NCI-H2196 treated with DMSO at 0.1 percent for 48 hours (cell line): ENCODE measurements at regions not wholly inside any gene's neighbourhood (a gene's known extent, or its start where the extent isn't known, plus 50 kb on each side); places are given as distances from the start of the nearest gene placed in this dataset.
"Not testable (repeated sequence)": the region's sequence is repeated elsewhere in the genome, so short reads cannot be mapped to it uniquely, and the experiment has no call there.

Source experiments
- DNase-seq: peaks from one replicate; lab custom pipeline; 2025; ENCODE audit not compliant: unreplicated experiment; lab: John Stamatoyannopoulos, UW

- DNase-seq: no peak
Measured at GRCh38 chr3:177356113-177356512, 158.8 kb upstream of the TBL1XR1 start.

GRCh38 chr3:177356952-177357351 lies 159.7 kb upstream of the TBL1XR1 start:
- no peak for DNase-seq

- peak; percentile 36 for DNase-seq
Measured at GRCh38 chr3:177357352-177358090, 160.2 kb upstream of the TBL1XR1 start.

- peak; percentile 98 for DNase-seq
Measured at GRCh38 chr3:177358091-177358976, 161.1 kb upstream of the TBL1XR1 start.

GRCh38 chr3:177358977-177359592 lies 161.8 kb upstream of the TBL1XR1 start:
- DNase-seq: peak; percentile 63

- peak; percentile 100 for DNase-seq
Measured at GRCh38 chr3:177359593-177360357, 162.5 kb upstream of the TBL1XR1 start.

- DNase-seq: no peak
Measured at GRCh38 chr3:177361081-177361938, 164.0 kb upstream of the TBL1XR1 start.

- no peak for DNase-seq
Measured at GRCh38 chr3:177362626-177363025, 165.3 kb upstream of the TBL1XR1 start.

GRCh38 chr3:177364236-177364635 lies 167.0 kb upstream of the TBL1XR1 start:
- DNase-seq: no peak

GRCh38 chr3:177365294-177365693 lies 168.0 kb upstream of the TBL1XR1 start:
- not testable (repeated sequence) for DNase-seq

- no peak for DNase-seq
Measured at GRCh38 chr3:177367788-177368187, 170.5 kb upstream of the TBL1XR1 start.

- no peak for DNase-seq
Measured at GRCh38 chr3:177370246-177370822, 173.1 kb upstream of the TBL1XR1 start.

- DNase-seq: no peak
Measured at GRCh38 chr3:177371146-177371545, 173.9 kb upstream of the TBL1XR1 start.

GRCh38 chr3:177371888-177372287 lies 174.6 kb upstream of the TBL1XR1 start:
- DNase-seq: no peak

- no peak for DNase-seq
Measured at GRCh38 chr3:177374323-177374722, 177.0 kb upstream of the TBL1XR1 start.

- DNase-seq: no peak
Measured at GRCh38 chr3:177375316-177375715, 178.0 kb upstream of the TBL1XR1 start.

- DNase-seq: no peak
Measured at GRCh38 chr3:177377166-177377565, 179.9 kb upstream of the TBL1XR1 start.

GRCh38 chr3:177378168-177378567 lies 180.9 kb upstream of the TBL1XR1 start:
- DNase-seq: no peak

GRCh38 chr3:177379045-177379444 lies 181.8 kb upstream of the TBL1XR1 start:
- DNase-seq: no peak

- DNase-seq: no peak
Measured at GRCh38 chr3:177381070-177381469, 183.8 kb upstream of the TBL1XR1 start.
